HCT116 (cell line): ENCODE measurements at regions not wholly inside any gene's neighbourhood (a gene's known extent, or its start where the extent isn't known, plus 50 kb on each side); places are given as distances from the start of the nearest gene placed in this dataset.

Experiments
- ATAC-seq: fragments of 200-7000 bp; cut with Tn5 transposase; 2 replicates; pipeline ENCODE4 v1.9.1; 2020; ENCODE audit warnings: mild to moderate bottlenecking, moderate library complexity
- BruUV-seq: library from RNA; stranded (reverse); fragments of 400-500 nt; replicated peaks from 2 replicates; lab custom pipeline; 2021; lab: Mats Ljungman, UMichigan
- CTCF ChIA-PET: fragments of 300-600 bp; sonication (Branson Sonifier 250); formaldehyde crosslinking; loops from one replicate; lab custom pipeline; 2021; ENCODE audit warnings: antibody characterized with exemption; lab: Charles Lee
- POLR2A ChIA-PET: fragments of 300-600, 350-600 bp; sonication (Branson Sonifier 250); formaldehyde crosslinking; loops from one replicate; lab custom pipeline; 2021; ENCODE audit warnings: antibody characterized with exemption; lab: Charles Lee
- RAD21 ChIA-PET, 2 experiments: fragments of 300-600 bp; sonication (Branson Sonifier 250); formaldehyde crosslinking; loops; one replicate each; lab custom pipeline; 2023; ENCODE audit warnings: low total read pairs in 2 of 2; ENCODE audit not compliant: uncharacterized antibody in 2 of 2, unreplicated experiment in 2 of 2, low non-redundant PET in 1 of 2; lab: Charles Lee
- DNase-seq: peaks from one replicate; pipeline ENCODE4 v3.0.0-alpha.2; 2010; ENCODE audit warnings: low read depth, low spot score
- H2AFZ ChIP-seq: fragments of 200-600 bp; shearing (Covaris generic), sonication (generic); 2 replicates; pipeline ENCODE4 v1.6.1; 2017; ENCODE audit warnings: low read depth, mixed run types, mixed read lengths, antibody characterized with exemption, low read length; ENCODE audit not compliant: poor library complexity, severe bottlenecking
- H3K27ac ChIP-seq: 2 replicates; pipeline ENCODE4 v1.5.1; 2012; ENCODE audit warnings: low read depth, low read length
- H3K27me3 ChIP-seq: fragments of 200-600 bp; sonication (generic); 2 replicates; pipeline ENCODE4 v1.6.1; 2016; ENCODE audit warnings: mixed run types, low read length, mixed read lengths; ENCODE audit not compliant: insufficient read depth
- H3K36me3 ChIP-seq, 2 experiments: fragments of 200-500 bp in 1 of 2; fragments of 200-600 bp in 1 of 2; sonication (Bioruptor generic) in 1 of 2; sonication (generic) in 1 of 2; 2 replicates each; pipeline versions ENCODE4 v1.5.1 to v1.6.1; 2014 to 2016; ENCODE audit warnings: low read length in 2 of 2, inconsistent platforms in 1 of 2, mixed read lengths in 1 of 2, mixed run types in 1 of 2; ENCODE audit not compliant: insufficient read depth in 2 of 2, control insufficient read depth in 1 of 2
- H3K4me1 ChIP-seq, 2 experiments: fragments of 200-600 bp in 1 of 2; sonication (generic) in 1 of 2; 2 replicates each; pipeline versions ENCODE4 v1.5.1 to v1.6.1; 2012 to 2017; ENCODE audit warnings: low read length in 2 of 2, inconsistent platforms in 1 of 2, mild to moderate bottlenecking in 1 of 2, mixed read lengths in 1 of 2, mixed run types in 1 of 2, moderate library complexity in 1 of 2; ENCODE audit not compliant: insufficient read depth in 2 of 2, control insufficient read depth in 1 of 2
- H3K4me2 ChIP-seq: fragments of 200-600 bp; sonication (generic); 2 replicates; pipeline ENCODE4 v1.6.1; 2017; ENCODE audit warnings: mixed run types, low read length, mixed read lengths
- H3K4me3 ChIP-seq, 2 experiments: fragments of 200-600 bp in 1 of 2; sonication (generic) in 1 of 2; replicated peaks in 1 of 2; 2 replicates each; pipeline ENCODE4 v1.5.1; 2011 to 2016; ENCODE audit warnings: low read length in 2 of 2, control low read depth in 1 of 2, low read depth in 1 of 2, mild to moderate bottlenecking in 1 of 2, mixed read lengths in 1 of 2, mixed run types in 1 of 2
- H3K79me2 ChIP-seq: fragments of 200-600 bp; sonication (generic); 2 replicates; pipeline ENCODE4 v1.6.1; 2017; ENCODE audit warnings: mild to moderate bottlenecking, mixed run types, low read length, moderate library complexity, mixed read lengths; ENCODE audit not compliant: insufficient read depth
- H3K9ac ChIP-seq: fragments of 200-600 bp; sonication (generic); 2 replicates; pipeline ENCODE4 v1.6.1; 2016; ENCODE audit warnings: low read length, mixed read lengths
- H3K9me2 ChIP-seq: fragments of 200-600 bp; sonication (generic), shearing (Covaris generic); 2 replicates; pipeline ENCODE4 v1.6.1; 2017; ENCODE audit warnings: mixed run types, mild to moderate bottlenecking, moderate library complexity; ENCODE audit not compliant: insufficient read depth
- H3K9me3 ChIP-seq, 2 experiments: fragments of 200-500 bp in 1 of 2; fragments of 200-600 bp in 1 of 2; sonication (Bioruptor generic) in 1 of 2; sonication (generic) in 1 of 2; 2 replicates each; pipeline ENCODE4 v1.6.1; 2014 to 2017; ENCODE audit warnings: low read length in 2 of 2, mixed read lengths in 2 of 2, inconsistent platforms in 1 of 2, low read depth in 1 of 2, mild to moderate bottlenecking in 1 of 2, mixed run types in 1 of 2, moderate library complexity in 1 of 2; ENCODE audit not compliant: control insufficient read depth in 1 of 2, insufficient read depth in 1 of 2
- H4K20me1 ChIP-seq: fragments of 200-600 bp; sonication (generic), shearing (Covaris generic); 2 replicates; pipeline ENCODE4 v1.6.1; 2017; ENCODE audit warnings: mixed run types, mild to moderate bottlenecking, moderate library complexity; ENCODE audit not compliant: insufficient read depth
- ATF3 ChIP-seq: IDR thresholded peaks from 2 replicates; pipeline ENCODE4 v1.6.1; 2012
- CBX3 ChIP-seq: IDR thresholded peaks from 2 replicates; pipeline ENCODE4 v1.6.1; 2012; ENCODE audit warnings: low read depth
- EZH2 ChIP-seq: fragments of 200-600 bp; sonication (generic); IDR thresholded peaks from 2 replicates; pipeline ENCODE4 v1.6.1; 2017; ENCODE audit warnings: antibody characterized with exemption, mixed run types
- EZH2phosphoT487 ChIP-seq: fragments of 200-600 bp; IDR thresholded peaks from 2 replicates; pipeline ENCODE4 v1.6.1; 2018; ENCODE audit warnings: antibody characterized with exemption, borderline replicate concordance
- FOSL1 ChIP-seq: IDR thresholded peaks from 2 replicates; pipeline ENCODE4 v1.6.1; 2012; ENCODE audit warnings: low read depth
- JUND ChIP-seq: IDR thresholded peaks from 2 replicates; pipeline ENCODE4 v1.6.1; 2012
- MAX ChIP-seq: IDR thresholded peaks from 2 replicates; pipeline ENCODE4 v1.6.1; 2012
- POLR2A ChIP-seq: IDR thresholded peaks from 2 replicates; pipeline ENCODE4 v1.7.0; 2011; ENCODE audit warnings: borderline replicate concordance; ENCODE audit not compliant: insufficient read depth, insufficient read length; ENCODE audit errors: extremely low read depth
- REST ChIP-seq: IDR thresholded peaks from 2 replicates; pipeline ENCODE4 v1.6.1; 2012; ENCODE audit warnings: low read depth
- SP1 ChIP-seq: IDR thresholded peaks from 2 replicates; pipeline ENCODE4 v1.6.1; 2012; ENCODE audit warnings: low read depth
- TCF7L2 ChIP-seq: IDR thresholded peaks from 2 replicates; pipeline ENCODE4 v1.7.0; 2011; ENCODE audit warnings: borderline replicate concordance, inconsistent platforms; ENCODE audit not compliant: insufficient read depth, insufficient read length; ENCODE audit errors: extremely low read depth
- ZBTB33 ChIP-seq: IDR thresholded peaks from 2 replicates; pipeline ENCODE4 v1.6.1; 2011; ENCODE audit warnings: mild to moderate bottlenecking, low read length, moderate library complexity; ENCODE audit not compliant: insufficient replicate concordance; ENCODE audit errors: extremely low read depth
- intact Hi-C: fragments of 100-400 bp; cut with micrococcal nuclease; formaldehyde crosslinking; loops from 2 replicates; pipeline ENCODE4 v1.10.0; 2022

GRCh38 chr17:62319846-62320245, 60.5 kb upstream of the EFCAB3 start:
- H4K20me1 ChIP-seq: no peaks in the 10 kb centered on the region
- H3K4me3 ChIP-seq: no peak overlapping the region
- no peak overlapping the region for H3K9ac ChIP-seq
- TF ChIP-seq EZH2phosphoT487 (no peak), POLR2A (no peak), ZBTB33 (no peak), CBX3 (no peak), MAX (no peak), EZH2 (no peak), FOSL1 (no peak), JUND (no peak), REST (no peak), TCF7L2 (no peak), ATF3 (no peak), SP1 (no peak)
- no peak overlapping the region for H3K27ac ChIP-seq
- no peaks in the 10 kb centered on the region for H3K79me2 ChIP-seq
- POLR2A ChIA-PET: no interaction called here
- no TSS peak for BruUV-seq
- RAD21 ChIA-PET: no interaction called here
- H3K9me3 ChIP-seq: no peaks in the 10 kb centered on the region
- no peaks in the 10 kb centered on the region for H3K4me1 ChIP-seq
- H3K9me2 ChIP-seq: no peaks in the 10 kb centered on the region
- H3K36me3 ChIP-seq: no peaks in the 10 kb centered on the region
- no peak overlapping the region for H2AFZ ChIP-seq
- 0 out of 2 replicates have a peak, but pooled peaks cover 4% of the 10 kb centered on the region for H3K27me3 ChIP-seq
- intact Hi-C loops: no loop called here
- ATAC-seq (no peak), DNase-seq (no peak)
- CTCF ChIA-PET: no interaction called here
- no peak overlapping the region for H3K4me2 ChIP-seq
